GM18951 (cell line): ENCODE measurements at regions not wholly inside any gene's neighbourhood (a gene's known extent, or its start where the extent isn't known, plus 50 kb on each side); places are given as distances from the start of the nearest gene placed in this dataset.

Experiments
- POLR2A ChIP-seq: IDR thresholded peaks from 4 replicates; pipeline ENCODE4 v1.6.1; 2011; ENCODE audit warnings: mild to moderate bottlenecking; ENCODE audit not compliant: insufficient read length, insufficient read depth; ENCODE audit errors: extremely low read depth
- in situ Hi-C: fragments of 300-500 bp; cut with MboI; formaldehyde crosslinking; loops from one replicate; pipeline ENCODE4 v1.12.0; 2022; ENCODE audit warnings: low sequenced_read_pairs, mixed read lengths, inconsistent platforms; ENCODE audit not compliant: unreplicated experiment

- TF ChIP-seq POLR2A, result no peak
- in situ Hi-C loops, result no loop called here
Measured at GRCh38 chr3:152160350-152161011, 108.2 kb upstream of the MBNL1 start.

- in situ Hi-C loops, result no loop called here
- no peak for TF ChIP-seq POLR2A
Measured at GRCh38 chr3:152172460-152172859, 96.3 kb upstream of the MBNL1 start.

GRCh38 chr3:152173627-152174026 is 95.1 kb upstream of the MBNL1 start:
- no peak for TF ChIP-seq POLR2A
- in situ Hi-C loops, result no loop called here

DNA sequence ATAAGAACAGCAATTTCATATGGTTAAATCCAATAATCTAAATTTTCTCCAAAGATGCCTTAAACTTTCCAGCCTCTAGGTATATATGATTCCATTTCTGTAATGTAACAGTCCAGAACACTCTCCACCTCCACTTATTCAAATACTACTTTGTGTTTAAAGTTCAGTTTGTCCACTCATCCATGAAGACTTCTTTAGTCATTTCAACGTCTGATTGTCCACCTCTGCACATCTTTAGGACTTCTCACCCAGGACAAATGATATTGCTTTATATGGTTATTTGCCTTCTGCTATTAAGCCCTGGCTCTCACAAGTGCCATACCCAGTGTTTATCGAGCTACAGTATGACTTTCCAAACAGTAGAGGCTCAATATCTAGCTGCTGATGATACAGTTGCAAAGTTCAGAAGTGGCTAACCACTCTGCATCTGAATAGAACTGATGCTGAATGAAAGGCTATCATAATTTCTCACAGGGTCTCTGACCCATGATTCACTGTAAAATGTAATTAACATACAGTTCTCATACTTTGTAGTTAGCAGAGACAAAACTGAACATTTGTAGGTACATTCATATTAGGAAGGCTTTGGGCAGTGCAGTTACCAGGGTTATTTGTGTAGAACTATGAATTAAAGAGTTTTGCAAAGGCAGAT is 93.7 kb upstream of the MBNL1 start:
- in situ Hi-C loops, result no loop called here
- no peak for TF ChIP-seq POLR2A

GRCh38 chr3:152175528-152175889 is 93.2 kb upstream of the MBNL1 start:
- in situ Hi-C loops, result no loop called here
- TF ChIP-seq POLR2A, result no peak

GRCh38 chr3:152176241-152176640 is 92.5 kb upstream of the MBNL1 start:
- no peak for TF ChIP-seq POLR2A
- in situ Hi-C loops, result no loop called here

DNA sequence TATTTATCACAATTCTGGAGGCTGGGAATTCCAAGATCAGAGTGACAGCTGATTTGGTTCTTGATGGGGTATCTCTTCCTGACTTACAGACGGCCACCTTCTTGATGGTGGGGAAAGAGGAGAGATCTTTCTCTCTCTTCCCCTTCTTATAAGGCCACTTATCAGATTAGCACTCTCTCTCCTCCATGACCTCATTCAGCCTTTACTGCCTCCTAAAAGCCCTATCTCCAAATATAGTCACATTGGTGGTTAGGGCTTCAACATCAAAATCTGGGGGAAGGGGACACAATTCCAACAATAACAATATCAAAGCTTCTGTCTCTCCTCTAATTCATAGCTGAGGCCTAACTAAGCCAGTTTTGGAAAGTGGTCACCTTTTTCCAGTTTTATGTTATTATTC is 91.7 kb upstream of the MBNL1 start:
- in situ Hi-C loops, result no loop called here
- TF ChIP-seq POLR2A, result no peak

DNA sequence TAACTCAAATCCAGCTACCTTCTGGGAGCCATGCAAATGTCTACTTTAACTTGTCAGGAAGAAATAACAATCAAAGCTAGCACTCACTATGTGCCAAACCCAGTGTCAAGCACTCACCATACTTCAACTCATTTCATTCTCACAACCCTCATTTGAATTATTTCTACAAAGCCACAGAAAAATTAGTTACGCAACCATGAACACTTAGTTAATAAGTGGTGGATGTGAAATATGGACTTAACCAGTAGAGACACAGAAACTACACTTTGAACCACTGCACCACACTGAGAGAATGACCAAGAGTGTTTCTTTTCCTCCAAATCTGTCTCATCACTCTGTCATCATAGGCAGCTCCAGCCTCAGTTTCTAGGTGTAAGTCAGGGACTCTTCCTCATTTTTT is 91.0 kb upstream of the MBNL1 start:
- no peak for TF ChIP-seq POLR2A
- in situ Hi-C loops, result no loop called here

DNA sequence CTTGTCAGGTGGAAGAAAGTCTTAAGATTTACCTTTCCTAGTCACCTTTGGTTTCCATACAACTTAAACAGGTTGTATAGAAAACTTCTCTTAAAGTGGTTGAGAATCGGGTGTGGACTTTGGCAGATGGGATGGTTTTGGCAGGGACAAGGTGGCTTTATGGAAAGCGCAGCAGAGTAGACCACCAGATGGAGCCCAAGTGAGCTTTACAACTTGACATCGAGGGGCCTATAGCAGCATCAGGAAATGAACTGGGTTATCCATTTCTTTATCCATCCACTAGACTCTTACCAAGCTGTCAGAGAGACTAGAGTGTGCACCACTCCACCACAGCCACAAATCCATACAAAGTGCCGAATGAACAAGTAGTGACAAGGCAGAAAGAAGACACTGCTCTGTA is 85.3 kb upstream of the MBNL1 start:
- no peak for TF ChIP-seq POLR2A
- in situ Hi-C loops, result no loop called here

DNA sequence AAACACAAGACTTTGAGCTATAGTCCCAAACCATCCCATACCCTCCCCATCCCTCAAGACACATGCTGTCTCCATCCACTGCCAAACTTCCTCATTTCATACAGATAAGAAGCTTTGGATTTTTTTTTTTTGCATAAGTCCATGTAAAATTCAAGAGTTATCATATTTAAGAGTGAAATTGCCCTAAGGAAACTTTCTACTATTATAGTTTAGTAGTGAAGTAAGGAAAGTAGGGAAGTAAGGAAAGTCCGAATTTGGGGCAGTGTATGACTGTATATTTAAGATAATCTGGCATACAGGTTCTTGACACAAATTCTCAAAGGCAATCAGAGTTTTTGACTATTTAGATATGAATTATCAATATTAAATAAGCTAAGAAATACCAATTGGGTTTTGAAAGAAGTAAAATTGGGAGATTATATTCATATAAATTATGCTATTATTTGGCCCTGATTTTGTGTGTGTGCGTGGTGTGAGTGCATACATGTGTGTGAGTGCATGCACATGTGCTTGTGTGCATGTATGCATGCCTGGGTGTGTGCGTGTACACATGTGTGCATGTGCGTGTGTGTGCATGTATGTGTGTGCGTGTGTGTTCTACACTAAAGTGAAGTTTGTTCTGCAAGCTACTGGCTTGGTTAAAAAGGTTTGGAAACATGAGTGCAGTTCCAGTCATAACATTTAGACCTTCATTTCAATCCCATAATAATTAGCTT is 83.6 kb upstream of the MBNL1 start:
- no peak for TF ChIP-seq POLR2A
- in situ Hi-C loops, result no loop called here

DNA sequence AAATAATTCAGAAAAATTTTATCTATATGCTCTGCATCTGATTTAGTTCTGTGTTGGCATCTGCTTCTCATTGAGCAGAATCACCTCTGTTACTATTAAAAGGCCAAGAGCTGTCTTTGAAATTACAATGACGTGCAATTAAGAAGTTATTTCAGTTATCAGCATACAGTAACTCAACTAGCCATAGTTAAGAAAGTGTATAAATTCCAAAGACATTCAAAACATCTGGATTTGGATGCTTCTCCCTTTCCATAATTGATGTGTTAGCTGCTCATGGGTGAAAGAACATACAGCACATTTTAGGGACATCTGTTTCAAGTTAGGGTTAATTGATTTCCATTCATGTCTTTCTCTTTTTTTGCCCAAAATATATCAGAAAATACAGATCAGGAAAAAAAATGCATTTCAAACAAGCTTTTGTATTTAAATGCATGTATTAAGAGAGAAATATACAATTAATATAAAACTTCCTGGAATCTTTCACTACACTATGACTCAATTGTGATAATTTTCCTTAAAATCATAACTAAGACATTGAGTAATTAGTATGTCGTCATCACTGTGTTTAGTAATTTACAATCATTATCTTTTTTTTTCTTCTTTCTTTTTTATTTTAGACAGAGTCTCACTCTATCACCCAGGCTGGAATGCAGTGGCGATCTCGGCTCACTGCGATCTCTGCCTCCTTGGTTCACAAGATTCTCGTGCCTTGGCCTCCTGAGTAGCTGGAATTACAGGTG is 82.7 kb upstream of the MBNL1 start:
- in situ Hi-C loops, result no loop called here
- TF ChIP-seq POLR2A, result no peak

DNA sequence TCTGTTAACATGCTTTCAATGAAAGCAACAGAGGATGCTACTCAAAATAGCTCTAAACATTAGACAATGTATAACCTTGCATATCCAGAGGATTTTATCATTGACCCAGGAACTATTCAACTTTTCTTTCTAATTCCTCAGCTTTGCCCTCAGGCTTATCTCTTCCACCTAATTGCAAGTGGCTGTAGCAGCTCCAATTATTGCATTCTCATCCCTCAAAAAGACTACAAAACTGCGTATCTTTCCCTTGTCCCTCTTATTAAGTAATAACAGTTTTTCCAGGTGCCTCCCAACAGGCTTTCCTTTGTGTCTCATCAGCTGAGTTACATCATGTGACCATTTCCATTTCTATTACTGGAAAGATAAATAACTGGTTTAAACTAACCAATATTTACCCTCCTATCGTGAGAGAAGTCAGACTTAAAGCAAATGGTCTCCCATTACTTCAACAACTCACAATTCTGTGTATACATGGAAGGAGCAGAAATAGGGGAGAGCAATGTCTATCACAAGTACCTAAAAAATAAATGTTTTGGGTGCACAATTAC is 78.0 kb upstream of the MBNL1 start:
- TF ChIP-seq POLR2A, result no peak
- in situ Hi-C loops, result no loop called here

DNA sequence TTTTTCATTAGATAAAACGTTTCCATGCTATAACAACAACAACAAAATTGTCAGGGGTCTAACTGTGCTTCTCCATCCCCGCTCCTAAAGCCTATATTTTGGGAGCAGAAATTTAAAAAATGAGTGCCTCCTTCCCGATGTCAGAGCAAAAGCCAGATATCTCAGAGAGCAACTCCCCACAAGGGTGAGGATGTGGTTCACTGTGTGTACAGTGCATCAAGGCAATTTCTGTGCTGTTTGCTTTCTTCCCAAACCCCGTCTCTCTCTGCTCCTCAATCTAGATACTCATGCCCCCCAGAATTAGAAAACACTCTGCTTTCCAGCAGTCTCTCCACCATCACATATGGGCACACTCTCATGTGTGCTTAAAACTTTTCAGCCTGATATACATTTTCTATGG is 76.7 kb upstream of the MBNL1 start:
- in situ Hi-C loops, result no loop called here
- no peak for TF ChIP-seq POLR2A

DNA sequence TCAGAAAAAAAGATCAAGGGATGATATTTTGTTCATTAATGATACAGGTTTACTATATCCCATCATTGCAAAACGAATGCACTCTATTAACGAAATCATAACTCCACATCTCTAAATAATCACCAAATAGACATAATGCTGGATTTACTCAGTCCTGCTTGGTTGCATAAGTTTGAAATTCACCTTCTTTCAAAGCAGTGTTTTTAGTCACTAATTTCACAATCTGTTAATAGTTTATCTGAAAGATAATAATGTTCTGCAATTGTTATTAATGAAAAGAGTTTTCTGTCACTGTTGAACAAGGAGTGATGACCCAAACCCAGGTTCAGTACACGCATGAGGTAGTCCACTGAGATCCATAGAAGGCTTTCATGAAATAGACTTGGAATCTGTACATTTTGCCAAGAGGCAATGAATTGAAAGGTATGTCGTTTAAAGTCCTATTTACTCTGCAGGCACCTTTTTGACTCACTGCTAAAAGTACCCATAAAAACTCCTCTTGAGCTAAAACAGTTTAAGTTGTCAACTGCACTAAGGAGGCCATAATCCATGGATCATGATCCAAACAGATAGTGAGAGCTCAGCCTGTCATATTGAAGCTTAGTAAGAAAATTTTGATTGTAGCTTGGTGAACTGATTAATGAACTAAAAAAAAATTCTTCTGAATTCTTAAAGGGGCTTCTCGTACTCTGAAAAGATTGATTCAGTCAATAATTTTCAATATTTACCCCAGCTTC is 75.6 kb upstream of the MBNL1 start:
- no peak for TF ChIP-seq POLR2A
- in situ Hi-C loops, result no loop called here
